Breast epithelium (tissue), 4 donors: ENCODE measurements at regions not wholly inside any gene's neighbourhood (a gene's known extent, or its start where the extent isn't known, plus 50 kb on each side); places are given as distances from the start of the nearest gene placed in this dataset.

Experiments used
- DNase-seq, 2 donors: peaks; one replicate each; pipeline ENCODE4 v3.0.0-alpha.2; 2019; ENCODE audit warnings: low spot score in 2 of 2
- H3K27ac ChIP-seq, 2 donors: fragments of 200-600 bp; sonication (generic) in 1 of 2; one replicate each; pipeline ENCODE4 v1.5.1; 2016 to 2019; ENCODE audit warnings: mild to moderate bottlenecking in 1 of 2
- H3K27me3 ChIP-seq, 2 donors: fragments of 200-600 bp; sonication (generic) in 1 of 2; one replicate each; pipeline versions ENCODE4 v1.5.1 to v1.6.0; 2017 to 2019; ENCODE audit warnings: control low read depth in 1 of 2, mild to moderate bottlenecking in 1 of 2
- H3K36me3 ChIP-seq: fragments of 200-600 bp; one replicate; pipeline ENCODE4 v1.5.1; 2019
- H3K4me1 ChIP-seq, 2 donors: fragments of 200-600 bp; sonication (generic); one replicate each; pipeline ENCODE4 v1.5.1; 2016 to 2019; ENCODE audit warnings: control low read depth in 1 of 2
- H3K4me3 ChIP-seq, 3 donors: fragments of 200-600 bp; sonication (generic); 1 replicate in 2 of 3; 2 replicates in 1 of 3; pipeline ENCODE4 v1.5.1; 2016 to 2019; ENCODE audit warnings: mild to moderate bottlenecking in 3 of 3, moderate library complexity in 2 of 3
- H3K9me3 ChIP-seq, 2 donors: fragments of 200-600 bp; sonication (generic) in 1 of 2; one replicate each; pipeline ENCODE4 v1.5.1; 2016 to 2019; ENCODE audit warnings: control low read depth in 1 of 2
- CTCF ChIP-seq, 3 donors: fragments of 450-650 bp; IDR thresholded peaks; one replicate each; pipeline ENCODE4 v1.5.1; 2016 to 2017; ENCODE audit warnings: antibody characterized with exemption in 3 of 3, mild to moderate bottlenecking in 3 of 3, moderate library complexity in 3 of 3
- POLR2A ChIP-seq: fragments of 450-650 bp; IDR thresholded peaks from one replicate; pipeline ENCODE4 v1.6.1; 2016; ENCODE audit warnings: antibody characterized with exemption, mild to moderate bottlenecking, moderate library complexity
- POLR2AphosphoS5 ChIP-seq, 3 donors: sonication (generic); formaldehyde crosslinking; IDR thresholded peaks; one replicate each; pipeline ENCODE4 v1.6.1; 2017; ENCODE audit warnings: antibody characterized with exemption in 3 of 3
- intact Hi-C: fragments of 100-400 bp; cut with DNase I; formaldehyde crosslinking; loops from one replicate; pipeline ENCODE4 v1.15.1; 2023; ENCODE audit warnings: low total_unique reads

- Histone ChIP-seq H3K36me3 (no peaks in the 10 kb centered on the region), H3K4me3 (no peak overlapping the region), H3K27ac (no peak overlapping the region), H3K27me3 (no peaks in the 10 kb centered on the region), H3K9me3 (no peaks in the 10 kb centered on the region), H3K4me1 (no peaks in the 10 kb centered on the region)
- TF ChIP-seq CTCF (IDR thresholded peaks at IDR 0.05) = no peak
- no peak for TF ChIP-seq POLR2A
- TF ChIP-seq POLR2AphosphoS5 (IDR thresholded peaks at IDR 0.05) = no peak
- no peak for DNase-seq
- intact Hi-C loops = no loop called here
Observed at GRCh38 chr17:13162361-13162760, 144.5 kb upstream of the ELAC2 start.

- H3K9me3 ChIP-seq = no peaks in the 10 kb centered on the region
- intact Hi-C loops = no loop called here
- DNase-seq = no peak
- H3K4me1 ChIP-seq = no peaks in the 10 kb centered on the region
- TF ChIP-seq POLR2A (no peak), POLR2AphosphoS5 (IDR thresholded peaks at IDR 0.05) (no peak), CTCF (IDR thresholded peaks at IDR 0.05) (no peak)
- no peaks in the 10 kb centered on the region for H3K27me3 ChIP-seq
- H3K36me3 ChIP-seq = no peaks in the 10 kb centered on the region
- no peak overlapping the region for H3K4me3 ChIP-seq
- no peak overlapping the region for H3K27ac ChIP-seq
Observed at GRCh38 chr17:13160790-13161189, 143.0 kb upstream of the ELAC2 start.

GRCh38 chr17:13160296-13160695, 142.5 kb upstream of the ELAC2 start:
- H3K36me3 ChIP-seq = no peaks in the 10 kb centered on the region
- no peaks in the 10 kb centered on the region for H3K9me3 ChIP-seq
- intact Hi-C loops = no loop called here
- H3K4me1 ChIP-seq = no peaks in the 10 kb centered on the region
- H3K4me3 ChIP-seq = no peak overlapping the region
- no peaks in the 10 kb centered on the region for H3K27me3 ChIP-seq
- DNase-seq = no peak
- TF ChIP-seq POLR2AphosphoS5 (IDR thresholded peaks at IDR 0.05) (no peak), POLR2A (no peak), CTCF (IDR thresholded peaks at IDR 0.05) (no peak)
- no peak overlapping the region for H3K27ac ChIP-seq

GRCh38 chr17:13158494-13159240, 140.8 kb upstream of the ELAC2 start:
- Histone ChIP-seq H3K36me3 (no peaks in the 10 kb centered on the region), H3K9me3 (no peaks in the 10 kb centered on the region), H3K4me3 (no peak overlapping the region), H3K27me3 (no peaks in the 10 kb centered on the region), H3K27ac (no peak overlapping the region), H3K4me1 (no peaks in the 10 kb centered on the region)
- TF ChIP-seq POLR2A = no peak
- no peak for TF ChIP-seq POLR2AphosphoS5 (IDR thresholded peaks at IDR 0.05)
- TF ChIP-seq CTCF (IDR thresholded peaks at IDR 0.05) = no peak
- DNase-seq = no peak
- intact Hi-C loops = no loop called here

GRCh38 chr17:13157656-13158055, 139.8 kb upstream of the ELAC2 start:
- no peak for TF ChIP-seq POLR2AphosphoS5 (IDR thresholded peaks at IDR 0.05)
- TF ChIP-seq POLR2A = no peak
- TF ChIP-seq CTCF (IDR thresholded peaks at IDR 0.05) = no peak

More at GRCh38 chr17:13157656-13158055, 139.8 kb upstream of the ELAC2 start:
- DNase-seq = no peak
- Histone ChIP-seq H3K4me3 (no peak overlapping the region), H3K4me1 (no peaks in the 10 kb centered on the region), H3K36me3 (no peaks in the 10 kb centered on the region), H3K27ac (no peak overlapping the region), H3K27me3 (no peaks in the 10 kb centered on the region), H3K9me3 (no peaks in the 10 kb centered on the region)
- intact Hi-C loops = no loop called here
